HepG2 (cell line): ENCODE measurements at regions not wholly inside any gene's neighbourhood (a gene's known extent, or its start where the extent isn't known, plus 50 kb on each side); places are given as distances from the start of the nearest gene placed in this dataset.

Experiments
- FOXP1 ChIP-seq, 2 experiments: fragments of 450-650 bp in 1 of 2; IDR thresholded peaks; 2 replicates each; pipeline ENCODE4 v1.6.1; 2017 to 2018; ENCODE audit warnings: antibody characterized with exemption in 1 of 2
- KMT2A ChIP-seq: sonication (generic); formaldehyde crosslinking; IDR thresholded peaks from 2 replicates; pipeline ENCODE4 v1.4.0; 2020; ENCODE audit warnings: missing genetic modification reagents
- POLR2A ChIP-seq, 2 experiments: IDR thresholded peaks; 2 replicates each; pipeline ENCODE4 v1.6.1; 2011; ENCODE audit warnings: low read depth in 2 of 2, low read length in 2 of 2, mild to moderate bottlenecking in 1 of 2, moderate library complexity in 1 of 2; ENCODE audit not compliant: insufficient read depth in 1 of 2
- RAD21 ChIP-seq: fragments of 450-650 bp; formaldehyde crosslinking; IDR thresholded peaks from 2 replicates; pipeline ENCODE4 v1.5.0; 2020; ENCODE audit warnings: mild to moderate bottlenecking
- RBM39 ChIP-seq: fragments of 200-400 bp; formaldehyde crosslinking; IDR thresholded peaks from one replicate; pipeline ENCODE4 v1.6.1; 2018; ENCODE audit warnings: antibody characterized with exemption, mild to moderate bottlenecking, low read depth, low read length; ENCODE audit not compliant: poor library complexity, severe bottlenecking
- SAP130 ChIP-seq: IDR thresholded peaks from 2 replicates; pipeline ENCODE4 v1.6.1; 2016; ENCODE audit warnings: low read depth
- ZNF724P ChIP-seq: sonication (generic); formaldehyde crosslinking; IDR thresholded peaks from 2 replicates; pipeline ENCODE4 v1.8.0; 2022; ENCODE audit warnings: missing genetic modification reagents, borderline replicate concordance
- ZSCAN29 ChIP-seq: sonication (generic); formaldehyde crosslinking; conservative IDR thresholded peaks from 2 replicates; pipeline ENCODE4 v1.4.0; 2020; ENCODE audit warnings: mild to moderate bottlenecking, missing genetic modification reagents
- TF ChIP-seq, protein P1 (sequence below): sonication (generic); formaldehyde crosslinking; IDR thresholded peaks from 2 replicates; pipeline ENCODE4 v1.4.0; 2020; ENCODE audit warnings: mild to moderate bottlenecking, missing genetic modification reagents, borderline replicate concordance
- TF ChIP-seq, protein P2 (sequence below), 2 experiments: IDR thresholded peaks; 2 replicates each; pipeline ENCODE4 v1.6.1; 2011 to 2012; ENCODE audit warnings: low read length in 2 of 2, borderline replicate concordance in 1 of 2, low read depth in 1 of 2, mild to moderate bottlenecking in 1 of 2, moderate library complexity in 1 of 2

DNA sequence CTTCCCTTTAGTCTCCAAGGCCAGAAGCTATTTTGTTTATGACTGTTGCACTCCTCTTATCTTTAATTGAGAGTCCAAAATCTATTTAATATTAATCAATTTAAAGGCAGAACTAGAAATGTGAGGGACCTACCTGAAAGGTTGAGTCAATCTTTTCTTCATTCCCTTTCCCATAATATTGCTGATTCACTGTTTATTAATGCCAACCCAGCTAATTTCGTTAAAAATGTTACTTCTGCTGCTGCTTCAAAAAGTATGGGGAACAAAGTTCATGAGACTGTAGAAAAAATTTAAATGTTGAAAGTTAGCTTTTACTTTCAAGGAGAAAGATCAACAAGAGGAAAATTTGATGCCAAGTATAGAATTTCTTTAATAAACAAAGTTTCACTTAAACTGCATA is 365.3 kb downstream of the TENT5A start:
- TF ChIP-seq SAP130 (CRISPR knock-in tag), result no peak
- no peak for TF ChIP-seq ZNF724P (CRISPR knock-in tag)
- TF ChIP-seq RAD21 (CRISPR knock-in tag), result no peak
- TF ChIP-seq RBM39, result no peak
- TF ChIP-seq KMT2A (CRISPR knock-in tag), result no peak
- TF ChIP-seq, protein P1, sequence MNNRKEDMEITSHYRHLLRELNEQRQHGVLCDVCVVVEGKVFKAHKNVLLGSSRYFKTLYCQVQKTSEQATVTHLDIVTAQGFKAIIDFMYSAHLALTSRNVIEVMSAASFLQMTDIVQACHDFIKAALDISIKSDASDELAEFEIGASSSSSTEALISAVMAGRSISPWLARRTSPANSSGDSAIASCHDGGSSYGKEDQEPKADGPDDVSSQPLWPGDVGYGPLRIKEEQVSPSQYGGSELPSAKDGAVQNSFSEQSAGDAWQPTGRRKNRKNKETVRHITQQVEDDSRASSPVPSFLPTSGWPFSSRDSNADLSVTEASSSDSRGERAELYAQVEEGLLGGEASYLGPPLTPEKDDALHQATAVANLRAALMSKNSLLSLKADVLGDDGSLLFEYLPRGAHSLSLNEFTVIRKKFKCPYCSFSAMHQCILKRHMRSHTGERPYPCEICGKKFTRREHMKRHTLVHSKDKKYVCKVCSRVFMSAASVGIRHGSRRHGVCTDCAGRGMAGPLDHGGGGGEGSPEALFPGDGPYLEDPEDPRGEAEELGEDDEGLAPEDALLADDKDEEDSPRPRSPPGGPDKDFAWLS (CRISPR knock-in tag), result no peak
- TF ChIP-seq, protein P2, sequence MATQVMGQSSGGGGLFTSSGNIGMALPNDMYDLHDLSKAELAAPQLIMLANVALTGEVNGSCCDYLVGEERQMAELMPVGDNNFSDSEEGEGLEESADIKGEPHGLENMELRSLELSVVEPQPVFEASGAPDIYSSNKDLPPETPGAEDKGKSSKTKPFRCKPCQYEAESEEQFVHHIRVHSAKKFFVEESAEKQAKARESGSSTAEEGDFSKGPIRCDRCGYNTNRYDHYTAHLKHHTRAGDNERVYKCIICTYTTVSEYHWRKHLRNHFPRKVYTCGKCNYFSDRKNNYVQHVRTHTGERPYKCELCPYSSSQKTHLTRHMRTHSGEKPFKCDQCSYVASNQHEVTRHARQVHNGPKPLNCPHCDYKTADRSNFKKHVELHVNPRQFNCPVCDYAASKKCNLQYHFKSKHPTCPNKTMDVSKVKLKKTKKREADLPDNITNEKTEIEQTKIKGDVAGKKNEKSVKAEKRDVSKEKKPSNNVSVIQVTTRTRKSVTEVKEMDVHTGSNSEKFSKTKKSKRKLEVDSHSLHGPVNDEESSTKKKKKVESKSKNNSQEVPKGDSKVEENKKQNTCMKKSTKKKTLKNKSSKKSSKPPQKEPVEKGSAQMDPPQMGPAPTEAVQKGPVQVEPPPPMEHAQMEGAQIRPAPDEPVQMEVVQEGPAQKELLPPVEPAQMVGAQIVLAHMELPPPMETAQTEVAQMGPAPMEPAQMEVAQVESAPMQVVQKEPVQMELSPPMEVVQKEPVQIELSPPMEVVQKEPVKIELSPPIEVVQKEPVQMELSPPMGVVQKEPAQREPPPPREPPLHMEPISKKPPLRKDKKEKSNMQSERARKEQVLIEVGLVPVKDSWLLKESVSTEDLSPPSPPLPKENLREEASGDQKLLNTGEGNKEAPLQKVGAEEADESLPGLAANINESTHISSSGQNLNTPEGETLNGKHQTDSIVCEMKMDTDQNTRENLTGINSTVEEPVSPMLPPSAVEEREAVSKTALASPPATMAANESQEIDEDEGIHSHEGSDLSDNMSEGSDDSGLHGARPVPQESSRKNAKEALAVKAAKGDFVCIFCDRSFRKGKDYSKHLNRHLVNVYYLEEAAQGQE (IDR thresholded peaks at IDR 0.05; ENCODE audit: borderline replicate concordance in 1 of 2, low read depth in 1 of 2, low read length in 2 of 2), result no peak
- no peak for TF ChIP-seq POLR2A (IDR thresholded peaks at IDR 0.05; ENCODE audit: insufficient read depth in 1 of 2, low read depth in 2 of 2, low read length in 2 of 2)
- no peak for TF ChIP-seq FOXP1 (IDR thresholded peaks at IDR 0.05)
- no peak for TF ChIP-seq FOXP1 (CRISPR knock-in tag; IDR thresholded peaks at IDR 0.05)
- no peak for TF ChIP-seq ZSCAN29 (CRISPR knock-in tag)
